ENCODE measurements at regions not wholly inside any gene's neighbourhood (a gene's known extent, or its start where the extent isn't known, plus 50 kb on each side); places are given as distances from the start of the nearest gene placed in this dataset.

DNA sequence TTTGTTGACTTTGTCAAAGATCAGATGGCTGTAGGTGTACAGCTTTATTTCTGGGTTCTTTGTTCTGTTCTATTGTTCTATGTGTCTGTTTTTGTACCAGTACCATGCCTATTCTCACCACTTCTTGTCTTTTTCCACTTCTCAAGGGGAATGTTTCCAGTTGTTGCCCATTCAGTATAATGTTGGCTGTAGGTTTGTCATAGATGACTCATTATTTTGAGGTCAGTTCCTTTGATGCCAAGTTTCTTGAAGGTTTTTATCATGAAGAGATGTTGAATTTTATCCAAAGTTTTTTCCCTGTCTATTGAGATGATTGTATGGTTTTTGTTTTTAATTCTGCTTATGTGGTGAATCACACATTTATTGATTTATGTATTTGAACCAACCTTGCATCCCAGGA, 216.7 kb upstream of the RNF32 start:
- H3K27ac ChIP-seq = no peak overlapping the region
- no peaks in the 10 kb centered on the region for H3K27me3 ChIP-seq
- H3K9me3 ChIP-seq = no peaks in the 10 kb centered on the region
- H3K36me3 ChIP-seq = no peaks in the 10 kb centered on the region
- no peak overlapping the region for H3K4me3 ChIP-seq
- TF ChIP-seq, protein P1, sequence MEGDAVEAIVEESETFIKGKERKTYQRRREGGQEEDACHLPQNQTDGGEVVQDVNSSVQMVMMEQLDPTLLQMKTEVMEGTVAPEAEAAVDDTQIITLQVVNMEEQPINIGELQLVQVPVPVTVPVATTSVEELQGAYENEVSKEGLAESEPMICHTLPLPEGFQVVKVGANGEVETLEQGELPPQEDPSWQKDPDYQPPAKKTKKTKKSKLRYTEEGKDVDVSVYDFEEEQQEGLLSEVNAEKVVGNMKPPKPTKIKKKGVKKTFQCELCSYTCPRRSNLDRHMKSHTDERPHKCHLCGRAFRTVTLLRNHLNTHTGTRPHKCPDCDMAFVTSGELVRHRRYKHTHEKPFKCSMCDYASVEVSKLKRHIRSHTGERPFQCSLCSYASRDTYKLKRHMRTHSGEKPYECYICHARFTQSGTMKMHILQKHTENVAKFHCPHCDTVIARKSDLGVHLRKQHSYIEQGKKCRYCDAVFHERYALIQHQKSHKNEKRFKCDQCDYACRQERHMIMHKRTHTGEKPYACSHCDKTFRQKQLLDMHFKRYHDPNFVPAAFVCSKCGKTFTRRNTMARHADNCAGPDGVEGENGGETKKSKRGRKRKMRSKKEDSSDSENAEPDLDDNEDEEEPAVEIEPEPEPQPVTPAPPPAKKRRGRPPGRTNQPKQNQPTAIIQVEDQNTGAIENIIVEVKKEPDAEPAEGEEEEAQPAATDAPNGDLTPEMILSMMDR (IDR thresholded peaks at IDR 0.05) = no peak
- no peak for DNase-seq
- no peaks in the 10 kb centered on the region for H3K4me1 ChIP-seq
- intact Hi-C loops (cut with DNase I; ENCODE audit: low total_unique reads) = no loop called here

DNA sequence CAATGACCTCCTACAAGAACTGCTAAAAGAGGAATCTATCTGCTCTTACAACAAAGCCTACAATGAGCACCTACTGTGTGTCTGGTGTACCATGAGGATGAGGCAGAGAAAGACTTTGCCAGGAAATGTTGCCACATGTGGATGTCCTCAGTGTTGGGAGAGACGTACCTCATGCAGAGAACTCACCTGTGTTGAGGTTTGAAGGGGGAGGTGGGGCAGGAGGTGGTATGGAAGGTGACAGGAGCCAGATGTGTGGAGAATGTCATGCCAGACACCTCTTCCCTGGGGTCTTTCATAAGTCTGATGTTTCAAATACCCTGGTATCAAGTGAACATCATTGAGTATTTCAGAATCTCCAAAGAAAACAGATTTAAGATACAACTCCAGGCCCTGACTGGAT, 220.1 kb upstream of the RNF32 start:
- Histone ChIP-seq H3K9me3 (no peaks in the 10 kb centered on the region), H3K4me1 (no peaks in the 10 kb centered on the region), H3K27ac (no peak overlapping the region), H3K36me3 (no peaks in the 10 kb centered on the region), H3K27me3 (no peaks in the 10 kb centered on the region), H3K4me3 (no peak overlapping the region)
- no peak for DNase-seq
- TF ChIP-seq, protein P1 (IDR thresholded peaks at IDR 0.05) = no peak
- intact Hi-C loops (cut with DNase I; ENCODE audit: low total_unique reads) = no loop called here

DNA sequence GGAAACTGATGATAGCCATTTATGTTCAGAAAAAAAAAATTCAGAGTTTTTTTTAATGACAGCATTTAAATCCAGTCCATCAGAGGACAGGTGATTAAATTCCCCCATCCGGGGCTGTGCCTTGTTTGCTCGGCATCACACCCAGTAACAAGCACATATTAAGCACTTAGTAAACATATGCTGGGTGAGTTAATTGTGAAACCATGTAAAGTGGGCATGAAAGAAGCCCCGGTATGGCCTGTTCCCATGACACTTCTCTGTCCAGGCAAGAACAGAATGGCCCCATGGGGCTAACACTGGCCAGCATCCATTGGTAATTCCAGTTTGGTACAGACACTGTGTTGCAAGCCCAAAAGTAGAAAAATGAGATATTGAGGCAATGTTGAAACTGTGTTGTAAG, 220.8 kb upstream of the RNF32 start:
- TF ChIP-seq, protein P1 (IDR thresholded peaks at IDR 0.05) = no peak
- Histone ChIP-seq H3K9me3 (no peaks in the 10 kb centered on the region), H3K36me3 (no peaks in the 10 kb centered on the region), H3K27me3 (no peaks in the 10 kb centered on the region), H3K27ac (no peak overlapping the region), H3K4me1 (no peaks in the 10 kb centered on the region), H3K4me3 (no peak overlapping the region)
- intact Hi-C loops (cut with DNase I; ENCODE audit: low total_unique reads) = no loop called here
- no peak for DNase-seq

DNA sequence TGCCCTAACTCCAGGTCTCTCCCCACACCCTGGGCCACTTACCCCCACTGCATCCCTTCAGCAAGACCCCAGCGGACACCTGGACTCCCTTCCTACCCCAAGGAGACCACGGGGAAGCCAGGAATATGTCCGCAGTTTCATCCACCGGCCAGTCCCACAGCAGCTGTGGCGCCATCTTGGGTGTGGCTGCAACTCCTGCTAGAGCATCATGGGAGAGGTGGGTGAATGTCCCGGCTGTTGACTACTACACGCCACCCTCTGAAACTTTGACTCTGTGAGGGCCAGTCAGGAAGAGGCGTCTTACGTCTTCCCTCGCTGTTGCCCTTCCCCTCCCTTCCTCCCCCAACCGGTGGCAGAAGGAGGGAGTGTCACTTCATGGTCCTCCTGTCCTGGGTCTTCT, 238.3 kb upstream of the RNF32 start:
- no peak overlapping the region for H3K27ac ChIP-seq
- TF ChIP-seq, protein P1 (IDR thresholded peaks at IDR 0.05) = no peak
- no peak for DNase-seq
- no peaks in the 10 kb centered on the region for H3K27me3 ChIP-seq
- no peak overlapping the region for H3K4me3 ChIP-seq
- H3K9me3 ChIP-seq = no peaks in the 10 kb centered on the region
- H3K4me1 ChIP-seq = no peaks in the 10 kb centered on the region
- H3K36me3 ChIP-seq = no peaks in the 10 kb centered on the region
- intact Hi-C loops (cut with DNase I; ENCODE audit: low total_unique reads) = no loop called here

DNA sequence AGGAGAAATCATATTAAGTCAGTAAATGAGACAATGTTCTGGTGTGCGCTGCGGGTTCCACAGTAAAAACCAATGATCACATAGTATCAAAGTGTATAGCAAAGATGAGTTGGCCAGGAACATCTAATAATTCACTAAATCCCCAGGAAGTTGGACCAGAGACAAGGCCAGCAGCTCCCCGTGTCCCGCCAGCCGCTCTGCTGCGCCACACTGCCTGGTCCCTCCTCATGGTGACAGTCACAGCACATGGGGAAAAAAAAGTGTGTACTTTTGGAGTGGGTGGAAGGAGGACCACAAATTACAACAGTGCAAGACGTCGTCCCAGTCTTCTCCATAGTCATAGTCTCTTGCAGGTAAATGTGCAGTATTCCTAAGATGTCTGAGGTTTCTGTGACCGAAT, 239.0 kb upstream of the RNF32 start:
- intact Hi-C loops (cut with DNase I; ENCODE audit: low total_unique reads) = no loop called here
- Histone ChIP-seq H3K4me3 (no peak overlapping the region), H3K27ac (no peak overlapping the region), H3K27me3 (no peaks in the 10 kb centered on the region), H3K36me3 (no peaks in the 10 kb centered on the region), H3K4me1 (no peaks in the 10 kb centered on the region), H3K9me3 (no peaks in the 10 kb centered on the region)
- DNase-seq = no peak
- TF ChIP-seq, protein P1 (IDR thresholded peaks at IDR 0.05) = no peak

DNA sequence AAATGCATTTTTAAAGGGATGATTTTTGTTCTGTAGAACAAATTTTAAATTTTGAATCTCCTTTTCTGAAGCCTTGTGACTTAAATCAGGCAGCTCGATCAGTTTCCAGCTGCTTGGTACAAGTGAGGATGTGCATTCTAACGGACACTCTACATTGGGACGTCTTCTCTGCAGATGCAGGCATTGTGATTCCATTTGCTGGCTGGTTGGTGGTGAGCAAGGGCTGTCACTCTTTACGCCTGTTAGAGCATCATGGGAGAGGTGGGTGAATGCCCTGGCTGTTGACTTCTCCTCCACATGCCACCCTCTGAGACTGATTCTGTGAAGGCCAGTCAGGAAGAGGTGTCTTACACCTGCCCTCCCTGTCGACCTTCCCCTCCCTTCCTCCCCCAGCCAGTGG, 240.5 kb upstream of the RNF32 start:
- Histone ChIP-seq H3K36me3 (no peaks in the 10 kb centered on the region), H3K4me1 (no peaks in the 10 kb centered on the region), H3K27ac (no peak overlapping the region), H3K27me3 (no peaks in the 10 kb centered on the region), H3K9me3 (no peaks in the 10 kb centered on the region), H3K4me3 (no peak overlapping the region)
- TF ChIP-seq, protein P1 (IDR thresholded peaks at IDR 0.05) = no peak
- intact Hi-C loops (cut with DNase I; ENCODE audit: low total_unique reads) = no loop called here
- DNase-seq = no peak
